HG03457 (cell line): ENCODE measurements at regions not wholly inside any gene's neighbourhood (a gene's known extent, or its start where the extent isn't known, plus 50 kb on each side); places are given as distances from the start of the nearest gene placed in this dataset.
"Not testable (repeated sequence)": the region's sequence is repeated elsewhere in the genome, so short reads cannot be mapped to it uniquely, and the experiment has no call there.

Source experiments
- ATAC-seq: cut with Tn5 transposase; IDR thresholded peaks from one replicate; pipeline ENCODE4 v1.9.1; 2021; ENCODE audit warnings: moderate number of reproducible peaks; ENCODE audit not compliant: unreplicated experiment

DNA sequence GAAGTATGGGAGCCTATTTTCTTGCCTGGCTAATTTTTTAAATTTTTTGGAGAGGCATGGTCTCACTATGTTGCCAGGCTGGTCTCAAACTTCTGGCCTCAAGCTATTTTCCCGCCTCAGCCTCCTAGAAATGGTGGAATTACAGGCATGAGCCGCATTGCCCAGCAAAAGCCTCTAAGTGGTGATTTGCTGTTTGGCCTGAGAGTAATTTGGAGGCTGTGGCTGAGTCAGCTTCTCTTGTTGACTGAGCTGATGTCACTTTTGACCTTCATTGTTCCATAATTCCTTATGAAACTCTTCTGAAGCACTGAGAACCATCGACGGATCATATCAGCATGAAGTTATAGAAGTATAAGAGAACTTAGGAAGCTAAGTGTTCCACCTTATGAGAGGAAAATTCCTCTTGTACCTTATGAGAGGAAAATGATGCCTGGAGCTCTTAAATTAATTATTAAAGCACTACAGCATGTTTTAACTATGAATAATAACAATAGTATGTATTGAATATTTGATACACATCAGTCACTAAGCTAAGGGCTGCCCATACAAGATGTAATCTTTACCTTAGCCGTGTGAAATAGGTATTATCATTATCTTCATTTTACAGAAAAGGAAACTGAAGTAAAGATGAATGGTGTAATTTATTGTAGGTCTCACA, 220.8 kb upstream of the MON1B start:
- ATAC-seq: no peak

DNA sequence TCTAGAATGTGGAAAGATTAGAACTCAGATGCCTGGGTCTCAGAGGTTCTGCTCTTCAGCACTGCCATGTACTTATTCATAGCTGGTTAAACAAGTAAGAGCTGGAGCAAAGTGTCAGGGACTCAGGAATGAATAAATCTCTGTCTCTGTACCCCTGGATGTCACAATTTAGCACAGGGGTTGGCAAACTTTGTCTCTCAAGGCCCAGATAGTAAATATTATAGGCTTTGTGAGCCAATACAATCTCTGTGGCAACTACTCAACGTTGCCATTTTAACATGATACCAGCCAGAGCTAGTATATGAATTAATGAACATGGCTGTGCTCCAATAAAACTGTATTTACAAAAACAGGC, 220.3 kb upstream of the MON1B start:
- ATAC-seq: no peak

DNA sequence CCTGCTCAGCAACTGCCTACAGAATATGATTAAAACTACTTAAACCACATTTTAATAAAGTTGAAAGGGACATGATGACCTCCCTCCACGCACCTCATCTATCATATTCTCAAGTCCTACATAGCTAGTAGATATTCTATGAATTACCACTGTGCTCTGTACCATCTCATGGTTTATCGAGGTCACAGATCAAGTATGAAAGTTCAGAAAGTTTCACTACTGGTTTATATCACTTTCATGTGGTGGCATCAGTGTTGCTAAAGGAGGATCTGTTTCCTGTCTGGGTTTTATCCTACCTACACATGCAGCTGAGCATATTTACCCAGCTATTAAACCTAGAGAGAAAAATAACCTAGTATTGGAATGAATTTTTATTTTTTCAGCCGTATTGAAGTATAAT, 214.9 kb upstream of the MON1B start:
- ATAC-seq: peak; percentile 99

DNA sequence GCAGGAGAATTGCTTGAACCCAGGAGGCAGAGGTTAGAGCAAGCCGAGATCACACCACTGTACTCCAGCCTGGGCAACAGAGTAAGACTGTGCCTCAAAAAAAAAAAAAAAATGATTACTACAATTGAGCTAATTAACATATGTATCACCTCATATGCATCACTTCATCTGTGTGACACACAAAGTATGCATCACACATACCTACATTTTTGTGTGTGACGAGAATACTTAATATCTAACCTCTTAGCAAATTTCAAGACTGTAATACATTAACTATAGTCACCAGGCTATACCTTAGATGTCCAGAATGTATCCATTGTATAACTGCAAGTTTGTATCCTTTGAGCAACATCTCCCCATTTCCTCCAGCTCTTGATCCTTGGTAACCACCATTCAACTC, 214.2 kb upstream of the MON1B start:
- no peak for ATAC-seq

DNA sequence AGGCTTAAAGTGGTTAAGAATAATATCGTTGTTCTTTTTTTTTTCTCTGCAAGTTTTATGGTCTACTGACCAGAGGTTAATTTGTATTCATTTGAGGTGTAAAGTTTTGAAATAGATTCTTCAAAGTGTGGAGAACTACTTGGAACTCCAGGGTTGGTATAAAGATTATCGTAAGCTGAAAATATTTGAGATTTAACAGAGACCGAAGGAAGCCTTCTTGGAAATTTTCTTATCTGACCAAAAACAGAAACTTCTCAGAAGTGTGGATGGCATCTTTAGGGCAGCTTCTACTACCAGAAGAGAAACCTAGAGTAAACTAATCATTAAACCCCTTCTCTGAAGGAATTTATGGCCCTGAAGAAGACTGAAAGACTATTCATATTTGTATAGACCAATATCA, 206.8 kb upstream of the MON1B start:
- ATAC-seq: no peak

DNA sequence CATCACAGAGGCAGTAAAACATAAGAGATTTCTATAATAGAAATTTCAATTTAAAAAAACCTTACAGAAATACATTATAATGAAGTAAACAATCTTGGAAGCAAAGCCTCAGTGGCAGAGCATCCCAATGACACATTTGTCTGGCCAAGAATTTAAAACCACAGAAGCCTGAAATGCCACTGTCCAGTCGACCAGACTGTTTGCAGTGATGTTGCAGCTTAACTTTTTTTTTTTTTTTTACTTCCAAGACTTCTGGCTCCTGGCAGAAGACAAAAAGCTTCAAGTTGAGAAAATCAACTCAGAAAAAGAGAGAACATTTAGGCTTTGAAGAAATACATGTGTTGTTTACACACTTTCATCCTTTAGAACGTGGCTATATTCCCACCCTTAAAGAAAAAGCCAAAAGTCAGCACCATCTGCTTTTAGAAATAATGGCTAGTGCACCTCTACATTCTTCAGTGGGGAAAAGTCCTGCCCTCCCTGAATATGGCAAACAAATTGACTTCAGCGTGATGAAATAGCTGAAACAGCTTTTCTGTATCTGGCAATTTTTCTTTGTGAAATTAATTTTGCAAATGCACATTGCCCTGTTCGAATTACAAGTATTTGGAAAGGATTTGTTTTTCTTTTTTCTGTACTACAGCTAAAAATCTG, 205.5 kb upstream of the MON1B start:
- no peak for ATAC-seq

DNA sequence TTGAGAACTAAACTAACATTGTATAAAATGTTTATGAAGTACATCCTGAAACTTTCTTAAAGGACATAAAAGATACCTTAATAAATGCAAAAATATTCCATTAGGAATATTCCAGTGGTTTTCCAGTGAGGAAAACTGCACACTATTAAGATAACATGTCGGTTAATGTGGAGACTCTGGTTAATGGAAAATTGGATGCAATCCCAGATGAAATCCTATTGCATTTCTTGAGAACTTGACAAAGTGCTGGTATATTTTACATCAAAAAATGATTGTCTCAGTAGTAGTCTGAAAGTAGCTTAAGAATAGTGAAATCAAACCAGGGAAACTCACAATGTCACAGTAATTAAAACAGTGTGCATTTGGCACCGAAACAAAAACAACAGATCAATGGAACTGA, 202.5 kb upstream of the MON1B start:
- no peak for ATAC-seq

DNA sequence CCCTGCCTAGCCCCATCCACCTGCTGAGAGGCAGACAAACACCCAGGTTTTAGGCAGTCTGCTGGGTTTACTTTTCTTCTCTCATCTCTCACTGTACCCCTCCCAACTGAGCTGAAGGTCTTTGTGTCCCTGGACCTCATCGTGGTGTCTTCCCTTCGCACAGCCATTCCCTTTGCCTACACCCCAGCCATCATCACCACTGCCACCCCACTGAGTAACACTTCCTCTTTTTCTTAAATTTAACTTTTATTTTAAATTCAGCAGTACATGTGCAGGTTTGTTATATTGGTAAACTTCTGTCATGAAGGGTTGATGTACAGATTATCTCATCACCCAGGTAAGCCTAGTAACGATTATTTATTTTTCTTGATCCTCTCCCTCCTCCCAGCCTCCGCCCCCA, 188.3 kb upstream of the MON1B start:
- ATAC-seq: no peak

DNA sequence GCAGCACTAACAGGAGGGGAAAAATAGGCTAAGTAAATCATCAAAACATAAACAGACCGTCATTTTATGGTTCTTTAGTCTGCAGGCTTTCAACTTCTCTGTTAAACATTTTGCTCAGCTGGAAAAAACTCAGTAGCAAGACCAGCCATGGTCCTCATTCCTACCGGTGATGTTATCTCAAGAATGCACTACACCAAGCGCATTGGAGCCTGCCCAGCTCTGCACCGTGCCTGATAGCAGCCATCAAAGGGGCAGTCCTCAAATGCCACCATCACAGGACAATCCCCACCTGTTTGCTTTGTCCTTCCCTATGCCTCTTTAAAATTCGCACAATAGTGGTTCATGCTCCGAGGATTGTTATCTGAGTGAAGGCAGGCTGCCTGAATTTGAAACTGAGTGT, 181.5 kb upstream of the MON1B start:
- ATAC-seq: no peak

DNA sequence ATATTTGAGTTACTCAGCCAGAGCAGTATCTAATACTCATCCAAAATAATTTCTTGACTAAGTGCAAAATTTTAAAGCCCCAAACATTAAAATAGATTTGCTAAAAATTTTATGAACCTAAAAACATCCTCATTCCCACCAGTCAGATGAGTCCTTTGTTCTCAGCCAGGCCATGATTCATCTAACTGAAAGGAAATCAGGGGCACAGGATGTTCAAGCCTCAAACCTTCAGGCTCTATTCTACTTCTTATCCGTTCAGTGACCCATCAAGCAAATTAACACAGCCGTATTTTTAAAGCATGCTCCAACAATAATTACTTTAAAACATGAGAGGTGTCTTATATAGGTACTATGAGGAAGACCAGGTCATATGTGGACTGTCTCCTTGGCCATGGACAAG, 176.5 kb upstream of the MON1B start:
- ATAC-seq: no peak

DNA sequence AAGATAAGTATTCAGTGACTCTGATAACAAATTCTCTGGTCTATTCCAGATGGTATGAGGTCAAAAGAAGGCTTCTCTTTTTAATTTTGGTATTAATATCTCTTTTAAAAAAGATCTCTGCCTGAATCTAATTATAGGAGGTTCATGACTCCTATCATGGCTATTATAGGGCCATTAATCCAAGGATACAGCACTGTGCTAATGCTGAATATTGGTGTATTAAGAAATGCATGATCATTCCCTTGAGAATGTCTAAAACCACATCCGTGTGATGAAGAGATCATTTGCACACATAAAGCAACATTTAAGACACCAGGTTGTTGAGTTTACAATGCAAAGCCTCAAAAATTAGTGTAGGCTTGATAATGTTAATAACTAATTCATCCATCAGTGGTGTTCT, 160.4 kb upstream of the MON1B start:
- no peak for ATAC-seq

DNA sequence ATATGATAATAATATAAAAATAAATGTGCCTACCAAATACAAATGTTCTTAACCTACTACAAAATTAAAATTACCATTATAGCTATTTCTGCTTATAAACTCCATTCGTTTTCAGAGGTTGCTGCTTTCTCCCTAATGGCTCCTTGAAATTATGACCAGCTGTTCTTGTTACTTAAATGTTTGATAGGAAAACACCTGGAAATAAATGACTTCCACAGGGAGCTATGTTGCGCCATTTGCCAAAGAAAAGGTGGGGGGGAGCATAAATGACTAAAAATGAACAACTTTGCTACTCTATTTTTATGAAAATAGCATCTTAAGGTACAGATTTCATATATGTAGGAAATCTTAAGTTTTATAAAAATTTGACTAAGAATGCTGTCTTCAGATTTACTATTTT, 157.5 kb upstream of the MON1B start:
- ATAC-seq: no peak

DNA sequence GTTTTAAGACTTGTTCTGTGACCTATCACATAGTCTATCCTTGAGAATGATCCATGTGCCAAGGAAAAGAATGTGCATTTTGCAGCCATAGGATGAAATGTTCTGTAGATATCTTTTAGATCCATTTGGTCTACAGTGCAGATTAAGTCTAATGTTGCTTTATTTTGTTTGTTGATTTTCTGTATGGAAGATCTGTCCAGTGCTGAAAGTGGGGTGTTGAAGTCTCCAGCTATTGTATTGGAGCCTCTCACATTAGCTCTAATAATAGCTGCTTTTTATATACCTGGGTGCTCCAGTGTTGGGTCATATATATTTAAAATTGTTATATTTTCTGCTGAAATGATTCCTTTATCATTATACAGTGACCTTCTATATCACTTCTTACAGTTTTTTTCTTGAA, 155.6 kb upstream of the MON1B start:
- no peak for ATAC-seq

DNA sequence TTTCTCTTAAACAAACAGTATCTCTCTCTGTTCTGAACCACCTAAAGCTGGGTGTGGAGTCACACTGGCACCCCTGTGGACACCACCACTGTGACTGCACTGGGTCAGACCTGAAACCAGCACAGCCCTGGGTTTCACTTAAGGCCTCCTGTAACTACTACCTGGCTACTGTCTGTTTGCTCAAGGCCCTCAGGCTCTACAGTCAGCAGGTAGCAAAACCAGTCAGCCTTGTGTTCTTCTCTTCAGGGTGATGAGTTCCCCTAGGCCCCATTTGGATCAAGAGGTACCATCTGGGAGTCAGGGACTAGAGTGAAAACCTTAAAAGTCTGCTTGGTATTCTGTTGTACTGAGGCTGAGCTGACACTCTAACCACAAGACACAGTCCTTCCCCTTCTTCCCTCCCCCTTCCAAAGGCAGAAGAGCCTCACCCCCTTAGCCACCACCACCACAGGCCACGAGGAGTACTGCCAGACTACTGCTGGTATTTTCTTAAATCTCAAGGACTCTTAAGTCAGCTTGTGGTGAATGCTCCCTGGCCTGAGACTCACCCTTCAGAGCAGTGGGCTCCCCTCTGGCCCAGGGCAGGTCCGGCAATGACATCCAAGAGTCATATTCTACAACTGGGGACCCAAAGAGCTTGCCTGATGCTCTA, 153.2 kb upstream of the MON1B start:
- no peak for ATAC-seq

DNA sequence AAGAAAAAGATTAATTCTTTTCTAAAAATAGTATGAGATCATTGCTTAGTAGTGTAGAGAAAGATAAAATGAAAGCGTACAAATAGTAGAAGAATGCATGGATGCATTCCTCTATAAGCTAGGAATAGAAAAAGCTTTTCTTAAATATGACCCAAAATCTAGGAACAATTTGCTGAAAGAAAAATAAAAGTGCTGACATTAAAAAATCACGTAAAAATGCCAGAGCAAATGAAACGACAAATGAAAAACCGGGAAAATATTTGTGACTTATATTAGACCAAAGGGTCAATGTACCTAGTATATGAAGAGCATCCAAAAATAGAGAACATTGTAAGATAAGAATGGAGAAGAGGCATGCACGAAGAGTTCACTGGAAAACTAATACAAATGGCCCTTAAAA, 149.5 kb upstream of the MON1B start:
- ATAC-seq: no peak

DNA sequence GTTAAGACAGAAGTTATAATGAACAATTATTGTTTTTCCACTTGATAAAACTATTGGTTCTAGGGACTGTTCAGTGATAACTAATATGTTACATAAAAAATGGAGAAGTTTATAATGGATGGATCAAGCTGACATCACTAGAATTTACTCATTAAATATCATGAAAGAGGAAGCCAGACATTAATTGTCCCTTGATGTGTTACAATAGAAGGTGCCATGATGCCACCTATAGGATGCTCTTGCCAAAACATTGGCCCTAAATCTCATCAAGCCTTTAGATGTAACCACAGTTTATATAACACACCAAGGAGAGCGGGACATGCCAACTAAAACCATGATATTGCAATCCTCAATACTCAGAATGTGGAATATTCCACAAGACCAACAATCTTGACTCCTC, 147.9 kb upstream of the MON1B start:
- ATAC-seq: no peak

DNA sequence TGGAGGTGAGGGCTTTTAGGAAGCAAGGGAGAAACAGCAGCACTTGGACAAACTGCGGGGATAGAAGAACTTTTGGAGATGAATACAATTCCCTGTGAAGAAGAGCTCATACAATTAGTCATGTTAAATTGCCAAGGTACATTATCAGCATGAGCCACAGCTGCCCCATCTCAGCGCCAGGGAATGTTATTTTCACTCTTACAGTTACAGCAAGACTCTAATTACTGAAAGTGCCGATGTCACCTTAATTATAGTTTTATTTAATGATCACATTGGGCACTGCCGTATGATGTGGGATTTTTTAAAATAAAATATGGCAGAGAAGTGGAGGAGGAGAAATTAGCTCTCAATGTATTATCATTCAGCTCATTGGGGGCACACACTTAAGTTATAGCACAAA, 144.8 kb upstream of the MON1B start:
- no peak for ATAC-seq

DNA sequence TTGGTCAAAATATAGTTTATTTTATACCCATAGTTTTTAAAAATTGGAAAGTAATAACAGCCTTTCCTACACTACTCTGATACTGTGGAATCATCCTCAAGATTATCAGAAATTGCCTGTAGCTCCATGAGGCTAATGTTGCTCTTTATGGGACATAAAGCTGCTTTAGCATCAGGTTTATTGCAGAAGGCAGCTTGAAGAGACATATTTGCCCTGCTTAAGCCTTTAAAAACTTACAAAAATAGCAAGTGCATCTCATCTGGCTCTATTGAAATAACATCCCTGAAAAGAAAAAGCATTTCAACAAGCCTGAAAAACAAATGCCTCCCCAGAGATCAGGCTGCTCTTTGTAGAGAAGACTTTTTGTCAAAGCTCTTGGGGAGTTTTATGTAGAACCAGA, 142.9 kb upstream of the MON1B start:
- no peak for ATAC-seq

DNA sequence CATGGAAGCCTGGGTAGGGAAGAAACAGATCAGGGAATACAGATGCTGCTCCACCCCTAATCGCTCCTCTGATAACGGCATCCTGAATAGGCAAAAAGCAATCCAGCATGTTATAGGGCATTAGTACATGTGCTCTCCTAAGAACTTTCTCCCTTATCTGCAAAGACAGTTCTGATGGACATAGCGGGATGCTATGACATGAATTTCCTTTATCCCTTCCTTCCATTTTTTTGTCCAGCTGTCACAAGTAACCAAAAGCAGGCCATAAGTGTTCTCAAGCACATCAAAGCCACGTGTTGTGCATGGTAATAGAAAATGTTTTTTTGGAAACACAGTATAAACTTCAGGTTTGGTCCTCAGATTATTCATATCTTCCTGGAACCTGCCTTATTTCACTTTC, 141.4 kb upstream of the MON1B start:
- no peak for ATAC-seq

DNA sequence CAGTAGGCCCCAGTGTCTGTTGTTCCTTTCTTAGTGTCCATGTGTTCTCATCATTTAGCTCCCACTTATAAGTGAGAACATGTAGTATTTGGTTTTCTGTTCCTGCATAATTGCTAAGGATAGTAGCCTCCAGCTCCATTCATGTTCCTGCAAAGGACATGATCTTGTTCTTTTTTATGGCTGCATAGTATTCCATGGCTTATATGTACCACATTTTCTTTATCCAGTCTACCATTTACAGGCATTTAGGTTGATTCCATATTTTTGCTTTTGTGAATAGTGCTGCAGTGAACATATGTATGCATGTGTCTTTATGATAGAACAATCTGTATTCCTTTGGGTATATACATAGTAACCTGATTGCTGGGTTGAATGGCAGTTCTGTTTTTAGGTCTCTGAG, 134.4 kb upstream of the MON1B start:
- not testable (repeated sequence) for ATAC-seq

DNA sequence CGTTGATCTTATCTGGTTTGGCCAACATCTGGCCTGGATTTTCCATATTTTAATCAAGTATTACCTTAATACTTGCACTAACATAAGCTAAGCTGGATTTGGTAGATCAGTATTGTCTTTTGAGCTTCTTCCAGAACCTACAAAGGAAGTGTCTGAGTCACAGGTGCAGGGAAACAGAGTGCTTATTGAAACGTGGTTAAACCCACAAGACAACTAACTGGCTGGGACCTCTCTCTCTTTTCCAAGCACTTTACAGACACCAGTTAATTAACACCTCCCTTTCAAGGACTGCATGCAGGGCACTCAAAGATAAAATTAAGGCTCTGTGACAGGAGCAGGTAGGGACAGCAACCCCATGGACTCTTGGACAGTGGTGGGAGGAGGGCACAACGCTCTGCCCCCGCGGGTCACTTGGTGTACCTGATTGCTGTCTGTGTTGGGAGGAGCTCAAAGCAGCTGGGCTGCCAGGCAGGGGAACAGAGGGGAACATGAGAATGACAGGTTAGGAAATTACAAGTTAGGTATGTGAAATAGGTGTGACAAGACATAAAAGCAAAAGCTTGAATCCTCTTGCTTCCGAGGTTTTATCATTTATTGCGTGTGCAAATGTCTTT, 133.7 kb upstream of the MON1B start:
- no peak for ATAC-seq

DNA sequence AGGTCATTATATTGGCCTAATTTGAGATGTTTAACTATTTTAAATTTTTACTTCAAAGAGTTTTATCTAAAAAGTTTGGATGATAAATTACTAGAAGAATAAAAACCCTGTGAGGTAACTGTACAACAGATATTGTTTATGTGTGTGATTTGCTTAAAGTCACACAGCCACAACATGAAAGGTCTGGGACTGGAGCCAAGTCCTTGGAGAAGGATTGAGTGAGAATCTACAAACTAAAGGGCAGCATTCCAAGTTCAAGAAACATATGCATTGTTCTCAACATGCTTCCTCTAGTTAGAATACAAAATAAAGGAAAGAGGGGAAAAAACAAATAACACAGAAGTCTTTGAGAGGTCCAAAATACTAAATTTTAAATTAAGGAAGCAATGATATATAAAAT, 131.5 kb upstream of the MON1B start:
- no peak for ATAC-seq
